ENCODE measurements at regions not wholly inside any gene's neighbourhood (a gene's known extent, or its start where the extent isn't known, plus 50 kb on each side); places are given as distances from the start of the nearest gene placed in this dataset.
A peak's percentile ranks its signal among the peaks of the same experiment; 100 is the strongest.
"Not testable (repeated sequence)": the region's sequence is repeated elsewhere in the genome, so short reads cannot be mapped to it uniquely, and the experiment has no call there.

DNA sequence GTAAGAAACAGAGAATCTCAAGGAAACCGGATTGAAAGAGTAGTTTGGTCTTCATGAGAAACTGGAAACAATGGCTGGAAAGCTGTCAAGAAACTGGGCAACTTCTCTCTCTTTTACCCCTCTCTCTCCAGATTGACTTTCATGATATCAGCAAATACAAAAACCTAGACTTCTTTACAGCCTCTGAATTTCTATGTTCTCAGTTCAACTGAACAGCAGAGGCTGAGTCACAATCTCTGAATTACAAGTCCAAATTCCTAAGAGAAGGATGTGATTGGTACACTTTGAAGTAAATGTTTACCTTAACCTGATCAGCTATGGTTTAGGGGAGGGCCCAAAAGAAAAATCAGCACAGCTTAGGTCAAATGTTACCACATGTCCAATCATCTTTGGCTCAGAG is 974.9 kb downstream of the RPA4 start:
- peak; percentile 7 for DNase-seq (ENCODE audit: low spot score)

- peak; percentile 52 for DNase-seq (ENCODE audit: low spot score)
These were observed 976.5 kb downstream of the RPA4 start for GRCh38 chrX:97860226-97860625.

DNA sequence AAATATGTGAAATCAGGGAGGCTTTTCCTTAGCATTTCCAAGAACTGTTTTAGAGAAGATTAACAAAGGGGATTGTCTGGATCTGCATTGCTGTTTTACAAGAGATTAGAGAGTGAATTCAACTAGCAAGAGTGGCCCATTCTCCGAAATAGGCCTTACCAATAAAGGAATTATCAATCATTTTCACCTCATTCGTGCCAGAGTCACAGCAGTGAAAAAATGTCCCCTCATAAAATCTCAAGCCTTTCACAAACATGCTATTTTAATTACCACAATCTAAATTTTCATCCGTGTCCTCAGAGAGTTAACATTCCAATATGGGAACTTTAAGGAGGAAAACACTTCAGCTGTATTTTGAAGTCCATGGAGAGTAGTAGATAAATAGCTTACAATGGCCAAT is 979.6 kb downstream of the RPA4 start:
- DNase-seq (ENCODE audit: low spot score) = no peak

DNA sequence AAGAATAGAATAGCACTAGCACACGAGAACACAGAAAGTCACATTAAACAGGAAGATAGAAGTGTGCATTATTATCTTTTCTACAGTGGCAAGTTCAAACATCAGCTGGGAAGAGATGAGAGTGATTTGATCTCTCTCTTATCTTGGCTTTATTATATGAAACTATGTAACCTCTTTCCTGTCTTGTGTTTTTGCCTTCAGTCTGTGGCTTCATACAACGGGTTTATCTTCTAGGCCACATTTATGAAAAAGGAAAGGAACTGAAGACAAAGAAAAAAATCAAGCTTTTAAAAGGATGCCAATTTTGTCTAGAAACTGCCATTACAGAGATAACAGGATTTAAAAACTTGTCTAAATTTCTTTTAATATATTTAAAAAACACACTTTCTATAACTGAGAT is 983.6 kb downstream of the RPA4 start:
- DNase-seq (ENCODE audit: low spot score) = no peak

GRCh38 chrX:97876697-97877407 is 993.1 kb downstream of the RPA4 start:
- no peak for DNase-seq (ENCODE audit: low spot score)

GRCh38 chrX:97882306-97882705 is 998.6 kb downstream of the RPA4 start:
- DNase-seq (ENCODE audit: low spot score) = no peak

- no peak for DNase-seq (ENCODE audit: low spot score)
These were observed 1012.0 kb downstream of the RPA4 start for GRCh38 chrX:97895751-97896150.

- DNase-seq (ENCODE audit: low spot score) = no peak
These were observed 1014.3 kb downstream of the RPA4 start for GRCh38 chrX:97897998-97898397.

GRCh38 chrX:97898798-97899197 is 1015.1 kb downstream of the RPA4 start:
- DNase-seq (ENCODE audit: low spot score) = no peak

- DNase-seq (ENCODE audit: low spot score) = no peak
These were observed 1024.1 kb downstream of the RPA4 start for GRCh38 chrX:97907791-97908190.

DNA sequence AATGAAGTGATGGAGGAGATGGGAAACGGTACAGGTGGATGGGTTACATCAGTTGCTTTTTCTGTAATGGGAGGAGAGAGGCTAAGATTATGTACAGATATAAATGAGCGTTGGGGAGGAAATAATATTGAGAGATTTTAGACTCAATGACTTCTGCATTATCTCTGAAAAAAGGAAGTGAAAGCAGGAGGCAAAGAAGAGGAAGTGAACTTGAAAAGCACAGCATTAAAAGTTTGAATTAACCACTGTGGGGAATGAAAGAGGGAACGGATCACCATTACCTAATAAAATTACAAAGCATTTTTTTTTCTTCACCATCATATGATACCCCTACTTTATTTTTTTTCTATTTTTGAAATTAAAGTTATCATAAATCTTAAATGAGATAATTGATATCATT is 1025.5 kb downstream of the RPA4 start:
- DNase-seq (ENCODE audit: low spot score) = no peak

GRCh38 chrX:97915390-97915789 is 1031.7 kb downstream of the RPA4 start:
- DNase-seq (ENCODE audit: low spot score) = not testable (repeated sequence)

GRCh38 chrX:97921223-97921622 is 1037.5 kb downstream of the RPA4 start:
- DNase-seq (ENCODE audit: low spot score) = not testable (repeated sequence)

DNA sequence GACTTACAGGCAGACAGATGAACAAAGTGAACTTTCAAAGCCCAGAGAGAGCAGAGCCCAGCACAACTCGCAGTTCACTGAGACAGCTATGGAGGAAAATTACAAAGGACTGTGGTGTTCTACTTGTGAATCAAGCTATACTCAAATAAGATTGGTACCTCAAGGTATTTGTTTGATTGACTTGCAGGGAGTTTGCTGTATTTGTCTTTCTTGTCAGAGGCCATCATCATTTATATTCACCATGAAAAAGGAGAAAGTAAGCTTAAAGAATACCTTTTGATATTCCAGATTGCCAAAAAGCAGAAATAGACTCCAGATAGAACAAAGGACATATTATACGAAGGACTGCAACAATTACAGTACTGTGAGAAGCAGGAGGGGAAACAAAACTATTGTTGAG is 1047.9 kb downstream of the RPA4 start:
- DNase-seq (ENCODE audit: low spot score) = no peak

DNA sequence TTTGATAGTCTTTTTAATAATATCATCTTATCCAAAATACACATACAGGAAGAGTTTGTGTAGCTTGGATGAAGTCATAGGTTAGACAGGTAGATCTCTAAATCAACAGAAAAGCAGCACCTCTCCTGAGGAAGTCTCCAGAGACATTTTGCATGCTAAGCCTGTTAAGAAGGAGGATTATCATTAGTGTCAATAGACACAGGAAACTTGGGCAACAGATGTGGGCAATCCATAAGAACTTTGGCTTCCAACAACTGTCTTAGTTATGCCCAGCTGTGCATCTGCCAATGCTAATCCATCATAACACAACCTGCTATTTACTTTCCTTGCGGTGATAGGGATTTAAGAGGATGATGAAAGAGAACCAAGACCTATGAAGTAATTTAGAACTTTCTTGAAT is 1052.6 kb downstream of the RPA4 start:
- DNase-seq (ENCODE audit: low spot score) = no peak

DNA sequence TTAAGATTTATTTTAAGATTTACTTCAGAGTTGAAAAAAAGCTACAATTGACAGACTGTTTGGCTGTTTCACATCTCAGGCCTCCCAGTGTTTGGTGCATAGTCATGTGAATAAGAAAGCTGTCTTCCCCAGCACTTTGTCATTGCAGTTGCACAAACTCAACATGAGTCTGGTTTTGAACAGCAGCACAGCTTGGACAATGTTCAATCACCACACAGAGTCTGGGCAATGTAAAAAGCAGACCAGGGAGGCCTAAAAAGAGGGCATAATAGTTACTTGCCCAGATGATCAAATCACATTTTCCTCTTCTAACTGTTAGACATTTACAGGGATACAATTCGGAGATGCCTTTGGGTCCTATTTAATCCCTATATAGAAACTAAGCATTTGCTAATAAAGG is 1055.0 kb downstream of the RPA4 start:
- DNase-seq (ENCODE audit: low spot score) = no peak

- DNase-seq (ENCODE audit: low spot score) = no peak
These were observed 1084.9 kb downstream of the RPA4 start for GRCh38 chrX:97968376-97969163.

DNA sequence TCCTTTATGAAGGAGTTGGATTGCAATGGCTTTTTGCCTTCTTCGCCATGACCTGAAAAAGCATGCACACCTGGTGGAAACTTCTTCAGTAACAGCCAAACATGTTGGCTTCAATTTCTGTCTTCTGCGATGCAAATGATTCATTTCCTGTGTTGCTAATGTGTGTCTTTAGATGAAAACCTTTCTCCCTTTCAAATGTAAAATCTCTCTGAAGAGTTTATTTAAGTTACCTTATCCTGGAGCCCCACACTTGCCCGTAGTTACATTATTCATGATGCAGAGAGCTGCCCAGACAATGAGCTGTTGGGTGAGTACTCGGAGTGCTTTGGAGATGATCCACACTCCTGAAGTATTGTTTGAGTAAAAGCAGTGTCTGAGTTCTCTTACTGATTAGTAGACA is 1100.9 kb downstream of the RPA4 start:
- no peak for DNase-seq (ENCODE audit: low spot score)

DNA sequence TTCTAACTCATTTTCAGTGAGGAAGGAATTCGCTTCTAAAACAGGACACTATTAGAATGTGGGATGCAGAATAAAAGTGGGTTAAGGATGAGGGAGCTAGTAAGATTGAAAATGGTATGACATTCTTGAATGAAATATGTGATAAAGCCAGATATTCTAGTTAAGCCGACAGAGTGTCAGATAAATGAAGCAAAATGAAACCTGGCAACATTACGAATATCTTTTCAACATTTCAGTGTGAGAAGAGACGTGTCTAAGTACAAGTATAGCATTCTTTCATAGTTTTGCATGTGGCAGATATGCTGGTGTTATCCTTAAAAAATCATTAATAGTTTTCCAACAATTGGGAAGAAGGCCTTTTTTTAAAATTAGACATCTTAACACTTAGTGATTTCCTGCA is 1101.4 kb downstream of the RPA4 start:
- DNase-seq (ENCODE audit: low spot score) = no peak

GRCh38 chrX:97987979-97988378 is 1104.3 kb downstream of the RPA4 start:
- DNase-seq (ENCODE audit: low spot score) = no peak

GRCh38 chrX:97995834-97996233 is 1112.1 kb downstream of the RPA4 start:
- DNase-seq (ENCODE audit: low spot score) = no peak

DNA sequence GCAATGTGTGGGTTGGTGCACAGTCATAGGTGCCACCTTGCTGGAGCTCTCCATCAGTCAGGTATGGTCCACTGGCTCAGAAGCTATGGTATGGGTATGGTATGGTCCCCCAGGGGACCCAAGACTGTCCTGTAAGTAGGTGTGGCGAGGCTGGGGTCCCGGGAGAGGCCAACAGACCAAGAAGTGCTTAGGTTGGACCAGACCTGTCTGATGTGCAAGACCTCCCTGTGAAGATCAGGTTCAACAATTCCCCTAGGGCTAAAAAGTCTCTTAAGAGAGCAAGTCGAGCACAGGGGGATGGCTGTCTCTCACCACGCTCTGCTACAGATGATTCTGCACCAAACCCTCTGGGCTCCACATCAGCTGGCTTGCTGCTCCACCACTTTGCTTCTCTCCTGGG is 1145.0 kb downstream of the RPA4 start:
- DNase-seq (ENCODE audit: low spot score) = no peak

GRCh38 chrX:98029861-98030260 is 1146.2 kb downstream of the RPA4 start:
- DNase-seq (ENCODE audit: low spot score) = no peak

DNA sequence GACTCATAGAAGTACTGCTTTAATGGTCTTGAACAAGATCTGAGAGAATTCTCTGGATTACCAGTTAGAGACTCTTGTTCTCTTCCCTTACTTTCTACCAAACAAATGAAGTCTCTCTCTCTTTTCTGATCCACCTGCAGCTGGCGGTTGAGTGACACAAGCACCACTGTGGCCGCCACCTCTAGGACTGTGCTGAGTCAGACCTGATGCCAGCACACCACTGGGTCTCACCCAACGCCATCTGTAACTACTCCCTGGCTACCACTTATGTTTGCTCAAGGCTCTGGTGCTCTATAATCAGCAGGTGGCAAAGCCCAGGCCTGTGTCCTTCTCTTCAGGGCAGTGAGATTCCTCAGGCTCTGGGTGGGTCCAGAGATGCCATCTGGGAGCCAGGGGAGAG is 1173.5 kb downstream of the RPA4 start:
- DNase-seq (ENCODE audit: low spot score) = no peak
